CD4-positive, alpha-beta memory T cell (primary cell): ENCODE measurements at regions not wholly inside any gene's neighbourhood (a gene's known extent, or its start where the extent isn't known, plus 50 kb on each side); places are given as distances from the start of the nearest gene placed in this dataset.

Experiments used
- CTCF ChIA-PET: fragments of 350-600 bp; sonication (Branson Sonifier 250); formaldehyde crosslinking; loops from one replicate; lab custom pipeline; 2021; ENCODE audit warnings: inconsistent platforms; ENCODE audit not compliant: partially characterized antibody; lab: Charles Lee
- POLR2A ChIA-PET: fragments of 350-600 bp; sonication (Branson Sonifier 250); formaldehyde crosslinking; loops from one replicate; lab custom pipeline; 2021; ENCODE audit not compliant: partially characterized antibody; lab: Charles Lee
- DNase-seq, 5 donors: peaks; one replicate each; pipeline versions ENCODE4 v3.0.0 to v3.0.0-alpha.2; 2020 to 2022; ENCODE audit warnings: mixed read lengths in 1 of 5
- H3K27ac ChIP-seq: one replicate; pipeline ENCODE4 v1.7.0; 2013; ENCODE audit warnings: low read depth, low read length
- H3K27me3 ChIP-seq: 2 replicates; pipeline ENCODE4 v1.7.0; 2013; ENCODE audit warnings: mild to moderate bottlenecking, low read length, moderate library complexity; ENCODE audit not compliant: insufficient read depth
- H3K36me3 ChIP-seq: 2 replicates; pipeline ENCODE4 v1.7.0; 2013; ENCODE audit warnings: mild to moderate bottlenecking, low read length, moderate library complexity; ENCODE audit not compliant: insufficient read depth
- H3K4me1 ChIP-seq: 2 replicates; pipeline ENCODE4 v1.7.0; 2013; ENCODE audit warnings: mild to moderate bottlenecking, low read length, moderate library complexity; ENCODE audit not compliant: insufficient read depth
- H3K4me3 ChIP-seq, 2 donors: one replicate each; pipeline ENCODE4 v1.7.0; 2013; ENCODE audit warnings: low read length in 2 of 2, mild to moderate bottlenecking in 1 of 2
- H3K9me3 ChIP-seq, 2 donors: one replicate each; pipeline ENCODE4 v1.7.0; 2013; ENCODE audit warnings: low read length in 2 of 2, control low read depth in 1 of 2; ENCODE audit not compliant: control insufficient read depth in 1 of 2
- H3K27ac Mint-ChIP-seq, 7 donors: one replicate each; pipeline ENCODE4 v1.8.0; 2020 to 2021; ENCODE audit warnings: mixed read lengths in 7 of 7, mild to moderate bottlenecking in 6 of 7, inconsistent platforms in 3 of 7, moderate library complexity in 3 of 7
- H3K27me3 Mint-ChIP-seq, 2 donors: one replicate each; pipeline ENCODE4 v1.8.0; 2020 to 2021; ENCODE audit warnings: mixed read lengths in 2 of 2
- H3K36me3 Mint-ChIP-seq, 2 donors: one replicate each; pipeline ENCODE4 v1.8.0; 2020 to 2021; ENCODE audit warnings: mixed read lengths in 2 of 2, inconsistent platforms in 1 of 2, mild to moderate bottlenecking in 1 of 2
- H3K4me1 Mint-ChIP-seq, 4 donors: one replicate each; pipeline ENCODE4 v1.8.0; 2020 to 2021; ENCODE audit warnings: mixed read lengths in 4 of 4, mild to moderate bottlenecking in 1 of 4
- H3K4me3 Mint-ChIP-seq, 8 donors: one replicate each; pipeline ENCODE4 v1.8.0; 2020 to 2021; ENCODE audit warnings: mixed read lengths in 8 of 8, mild to moderate bottlenecking in 7 of 8, moderate library complexity in 6 of 8, inconsistent platforms in 3 of 8
- H3K9me3 Mint-ChIP-seq, 8 donors: one replicate each; pipeline ENCODE4 v1.8.0; 2020 to 2021; ENCODE audit warnings: mixed read lengths in 8 of 8, mild to moderate bottlenecking in 5 of 8, inconsistent platforms in 3 of 8, moderate library complexity in 1 of 8
- intact Hi-C: fragments of 100-400 bp; cut with micrococcal nuclease; formaldehyde crosslinking; loops from one replicate; pipeline ENCODE4 v1.15.1; 2023

GRCh38 chr2:7611750-7612149, 694.5 kb downstream of the RNF144A start:
- Mint-ChIP-seq H3K36me3 (no peaks in the 10 kb centered on the region), H3K9me3 (peaks cover 0 to 1% (median 0%) of the 10 kb centered on the region in 8 donors), H3K4me1 (peaks cover 0 to 15% (median 9%) of the 10 kb centered on the region in 4 donors), H3K4me3 (no peak overlapping the region), H3K27ac (peak overlapping the region in 3 of 7 donors; percentile 16 to 49 (median 26)), H3K27me3 (no peaks in the 10 kb centered on the region)
- no peaks in the 10 kb centered on the region for H3K27me3 ChIP-seq
- ChIA-PET POLR2A (no interaction called here), CTCF (no interaction called here)
- H3K4me3 ChIP-seq, result no peak overlapping the region
- intact Hi-C loops, result no loop called here
- H3K36me3 ChIP-seq, result no peaks in the 10 kb centered on the region
- H3K27ac ChIP-seq, result no peak overlapping the region
- DNase-seq, result no peak
- no peaks in the 10 kb centered on the region for H3K9me3 ChIP-seq
- H3K4me1 ChIP-seq, result no peaks in the 10 kb centered on the region

- Histone ChIP-seq H3K4me1 (no peaks in the 10 kb centered on the region), H3K9me3 (no peaks in the 10 kb centered on the region), H3K27me3 (no peaks in the 10 kb centered on the region), H3K36me3 (no peaks in the 10 kb centered on the region), H3K4me3 (no peak overlapping the region), H3K27ac (no peak overlapping the region)
- Mint-ChIP-seq H3K36me3 (no peaks in the 10 kb centered on the region), H3K4me1 (peaks cover 0 to 15% (median 9%) of the 10 kb centered on the region in 4 donors), H3K27ac (no peak overlapping the region), H3K9me3 (peaks cover 0 to 3% (median 0%) of the 10 kb centered on the region in 8 donors), H3K27me3 (no peaks in the 10 kb centered on the region), H3K4me3 (no peak overlapping the region)
- ChIA-PET POLR2A (interaction anchor here (0.6 kb wide), 1 partner anchor 303 kb away, joined by 3 read pairs; no protein-coding TSS in a partner anchor), CTCF (no interaction called here)
- no peak for DNase-seq
- intact Hi-C loops, result no loop called here
Observed at GRCh38 chr2:7612969-7613368, 695.8 kb downstream of the RNF144A start.

GRCh38 chr2:7613831-7614230, 696.6 kb downstream of the RNF144A start:
- Mint-ChIP-seq H3K9me3 (peaks cover 0 to 3% (median 0%) of the 10 kb centered on the region in 8 donors), H3K27me3 (peaks cover 0 to 2% of the 10 kb centered on the region in 2 donors), H3K36me3 (no peaks in the 10 kb centered on the region), H3K27ac (no peak overlapping the region), H3K4me1 (peaks cover 0 to 15% (median 9%) of the 10 kb centered on the region in 4 donors), H3K4me3 (no peak overlapping the region)
- POLR2A ChIA-PET, result no interaction called here
- Histone ChIP-seq H3K27ac (no peak overlapping the region), H3K27me3 (no peaks in the 10 kb centered on the region), H3K4me1 (no peaks in the 10 kb centered on the region), H3K9me3 (no peaks in the 10 kb centered on the region), H3K4me3 (no peak overlapping the region), H3K36me3 (no peaks in the 10 kb centered on the region)
- DNase-seq, result no peak
- CTCF ChIA-PET, result no interaction called here
- intact Hi-C loops, result no loop called here

- no peak for DNase-seq
- no peak overlapping the region for H3K4me3 Mint-ChIP-seq
- H3K27me3 Mint-ChIP-seq, result peaks cover 0 to 2% of the 10 kb centered on the region in 2 donors
- Histone ChIP-seq H3K27me3 (no peaks in the 10 kb centered on the region), H3K36me3 (no peaks in the 10 kb centered on the region), H3K27ac (no peak overlapping the region), H3K4me1 (no peaks in the 10 kb centered on the region), H3K4me3 (no peak overlapping the region), H3K9me3 (no peaks in the 10 kb centered on the region)
- no peaks in the 10 kb centered on the region for H3K36me3 Mint-ChIP-seq
- H3K9me3 Mint-ChIP-seq, result peaks cover 0 to 9% (median 0%) of the 10 kb centered on the region in 8 donors
- H3K27ac Mint-ChIP-seq, result no peak overlapping the region
- intact Hi-C loops, result no loop called here
- CTCF ChIA-PET, result no interaction called here
- POLR2A ChIA-PET, result no interaction called here
- H3K4me1 Mint-ChIP-seq, result peaks cover 0 to 2% (median 0%) of the 10 kb centered on the region in 4 donors
Observed at GRCh38 chr2:7618031-7618430, 700.8 kb downstream of the RNF144A start.

GRCh38 chr2:7619203-7619970, 702.2 kb downstream of the RNF144A start:
- intact Hi-C loops, result no loop called here
- Mint-ChIP-seq H3K4me1 (peaks cover 0 to 2% (median 0%) of the 10 kb centered on the region in 4 donors), H3K27ac (no peak overlapping the region), H3K36me3 (no peaks in the 10 kb centered on the region), H3K9me3 (peaks cover 0 to 9% (median 0%) of the 10 kb centered on the region in 8 donors), H3K27me3 (peaks cover 0 to 2% of the 10 kb centered on the region in 2 donors), H3K4me3 (no peak overlapping the region)
- CTCF ChIA-PET, result interaction anchor here (0.5 kb wide), 1 partner anchor 57 kb away, joined by 3 read pairs; no protein-coding TSS in a partner anchor
- DNase-seq, result no peak
- Histone ChIP-seq H3K4me1 (no peaks in the 10 kb centered on the region), H3K4me3 (no peak overlapping the region), H3K27me3 (no peaks in the 10 kb centered on the region), H3K36me3 (no peaks in the 10 kb centered on the region), H3K9me3 (no peaks in the 10 kb centered on the region), H3K27ac (no peak overlapping the region)
- POLR2A ChIA-PET, result no interaction called here

- Histone ChIP-seq H3K4me3 (no peak overlapping the region), H3K27ac (no peak overlapping the region)
- CTCF ChIA-PET, result no interaction called here
Observed at GRCh38 chr2:7620255-7620654, 703.0 kb downstream of the RNF144A start.

GRCh38 chr2:7621018-7621814, 704.0 kb downstream of the RNF144A start:
- H3K36me3 Mint-ChIP-seq, result no peaks in the 10 kb centered on the region
- no peaks in the 10 kb centered on the region for H3K27me3 ChIP-seq
- DNase-seq, result no peak
- intact Hi-C loops, result no loop called here
- no peaks in the 10 kb centered on the region for H3K9me3 ChIP-seq
- H3K27ac Mint-ChIP-seq, result no peak overlapping the region
- peaks cover 0 to 9% (median 0%) of the 10 kb centered on the region in 8 donors for H3K9me3 Mint-ChIP-seq
- peaks cover 0 to 2% (median 0%) of the 10 kb centered on the region in 4 donors for H3K4me1 Mint-ChIP-seq
- no peaks in the 10 kb centered on the region for H3K36me3 ChIP-seq
- no peak overlapping the region for H3K4me3 Mint-ChIP-seq
- H3K4me3 ChIP-seq, result no peak overlapping the region
- no peaks in the 10 kb centered on the region for H3K4me1 ChIP-seq
- CTCF ChIA-PET, result no interaction called here
- no peak overlapping the region for H3K27ac ChIP-seq
- POLR2A ChIA-PET, result no interaction called here
- peaks cover 0 to 2% of the 10 kb centered on the region in 2 donors for H3K27me3 Mint-ChIP-seq

More at GRCh38 chr2:7620255-7620654, 703.0 kb downstream of the RNF144A start:
- H3K4me3 Mint-ChIP-seq, result no peak overlapping the region
- H3K27me3 Mint-ChIP-seq, result peaks cover 0 to 2% of the 10 kb centered on the region in 2 donors
- peaks cover 0 to 2% (median 0%) of the 10 kb centered on the region in 4 donors for H3K4me1 Mint-ChIP-seq
- no peaks in the 10 kb centered on the region for H3K4me1 ChIP-seq
- H3K9me3 Mint-ChIP-seq, result peaks cover 0 to 9% (median 0%) of the 10 kb centered on the region in 8 donors
- no peak for DNase-seq
- H3K36me3 Mint-ChIP-seq, result no peaks in the 10 kb centered on the region
- H3K27ac Mint-ChIP-seq, result no peak overlapping the region
- no peaks in the 10 kb centered on the region for H3K9me3 ChIP-seq
- intact Hi-C loops, result no loop called here
- POLR2A ChIA-PET, result no interaction called here
- no peaks in the 10 kb centered on the region for H3K27me3 ChIP-seq
- H3K36me3 ChIP-seq, result no peaks in the 10 kb centered on the region
